Progenitor cell of endocrine pancreas (in vitro differentiated cells): ENCODE measurements at regions not wholly inside any gene's neighbourhood (a gene's known extent, or its start where the extent isn't known, plus 50 kb on each side); places are given as distances from the start of the nearest gene placed in this dataset.

Experiments used
- DNase-seq: peaks from one replicate; pipeline ENCODE4 v3.0.0; 2021; ENCODE audit warnings: low spot score; ENCODE audit not compliant: unreplicated experiment
- H3K27ac Mint-ChIP-seq: 2 replicates; pipeline ENCODE4 v1.8.0; 2021; ENCODE audit warnings: mild to moderate bottlenecking, moderate library complexity, mixed read lengths
- H3K27me3 Mint-ChIP-seq: 2 replicates; pipeline ENCODE4 v1.8.0; 2021; ENCODE audit warnings: mixed read lengths
- H3K36me3 Mint-ChIP-seq: 2 replicates; pipeline ENCODE4 v1.8.0; 2022; ENCODE audit warnings: mixed read lengths; ENCODE audit not compliant: insufficient read depth
- H3K4me1 Mint-ChIP-seq: 2 replicates; pipeline ENCODE4 v1.8.0; 2021; ENCODE audit warnings: low read depth, mixed read lengths
- H3K4me3 Mint-ChIP-seq: 2 replicates; pipeline ENCODE4 v1.8.0; 2021; ENCODE audit warnings: low read depth, mild to moderate bottlenecking, moderate library complexity, mixed read lengths
- H3K9me3 Mint-ChIP-seq: 2 replicates; pipeline ENCODE4 v1.8.0; 2021; ENCODE audit warnings: low read depth, mixed read lengths
- TF ChIP-seq, protein P1 (sequence below): fragments of 200-600 bp; sonication (generic); IDR thresholded peaks from one replicate; pipeline ENCODE4 v1.5.0; 2021; ENCODE audit warnings: antibody characterized with exemption, mild to moderate bottlenecking; ENCODE audit not compliant: unreplicated experiment

DNA sequence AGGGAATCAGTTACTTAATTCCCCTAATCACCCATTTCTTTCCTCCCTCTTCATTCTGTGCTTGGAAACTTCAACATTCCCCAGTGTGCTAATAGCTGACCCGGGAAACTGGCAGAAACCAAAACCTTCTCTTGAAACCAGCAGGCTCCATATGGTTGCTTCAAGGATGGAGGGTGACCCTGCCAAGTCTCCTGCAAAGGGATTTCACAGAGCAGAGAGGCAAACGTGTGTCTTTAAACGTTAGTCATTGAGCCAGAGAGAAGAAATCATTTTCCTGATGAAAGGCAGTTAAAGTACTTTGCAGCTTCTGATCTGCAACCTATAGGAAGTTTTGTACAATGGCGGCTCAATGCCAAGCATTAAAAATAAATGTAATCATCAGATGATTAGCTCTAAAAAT lies 220.9 kb downstream of the POU4F1 start:
- no peak for DNase-seq
- no peak overlapping the region for H3K4me3 Mint-ChIP-seq

GRCh38 chr13:78376822-78377221 lies 226.5 kb downstream of the POU4F1 start:
- TF ChIP-seq, protein P1, sequence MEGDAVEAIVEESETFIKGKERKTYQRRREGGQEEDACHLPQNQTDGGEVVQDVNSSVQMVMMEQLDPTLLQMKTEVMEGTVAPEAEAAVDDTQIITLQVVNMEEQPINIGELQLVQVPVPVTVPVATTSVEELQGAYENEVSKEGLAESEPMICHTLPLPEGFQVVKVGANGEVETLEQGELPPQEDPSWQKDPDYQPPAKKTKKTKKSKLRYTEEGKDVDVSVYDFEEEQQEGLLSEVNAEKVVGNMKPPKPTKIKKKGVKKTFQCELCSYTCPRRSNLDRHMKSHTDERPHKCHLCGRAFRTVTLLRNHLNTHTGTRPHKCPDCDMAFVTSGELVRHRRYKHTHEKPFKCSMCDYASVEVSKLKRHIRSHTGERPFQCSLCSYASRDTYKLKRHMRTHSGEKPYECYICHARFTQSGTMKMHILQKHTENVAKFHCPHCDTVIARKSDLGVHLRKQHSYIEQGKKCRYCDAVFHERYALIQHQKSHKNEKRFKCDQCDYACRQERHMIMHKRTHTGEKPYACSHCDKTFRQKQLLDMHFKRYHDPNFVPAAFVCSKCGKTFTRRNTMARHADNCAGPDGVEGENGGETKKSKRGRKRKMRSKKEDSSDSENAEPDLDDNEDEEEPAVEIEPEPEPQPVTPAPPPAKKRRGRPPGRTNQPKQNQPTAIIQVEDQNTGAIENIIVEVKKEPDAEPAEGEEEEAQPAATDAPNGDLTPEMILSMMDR, result no peak
- Mint-ChIP-seq H3K27me3 (no peaks in the 10 kb centered on the region), H3K9me3 (no peaks in the 10 kb centered on the region), H3K4me1 (no peaks in the 10 kb centered on the region), H3K27ac (no peak overlapping the region), H3K4me3 (no peak overlapping the region), H3K36me3 (no peaks in the 10 kb centered on the region)
- no peak for DNase-seq

More for the DNA sequence above, 220.9 kb downstream of the POU4F1 start:
- H3K9me3 Mint-ChIP-seq, result no peaks in the 10 kb centered on the region
- peaks cover 2% of the 10 kb centered on the region for H3K27me3 Mint-ChIP-seq
- H3K4me1 Mint-ChIP-seq, result no peaks in the 10 kb centered on the region
- TF ChIP-seq, protein P1, result no peak
- H3K27ac Mint-ChIP-seq, result no peak overlapping the region
- no peaks in the 10 kb centered on the region for H3K36me3 Mint-ChIP-seq

- DNase-seq, result no peak
- H3K4me1 Mint-ChIP-seq, result no peaks in the 10 kb centered on the region
- no peaks in the 10 kb centered on the region for H3K9me3 Mint-ChIP-seq
- no peaks in the 10 kb centered on the region for H3K27me3 Mint-ChIP-seq
- H3K4me3 Mint-ChIP-seq, result no peak overlapping the region
- TF ChIP-seq, protein P1, result no peak
- H3K36me3 Mint-ChIP-seq, result no peaks in the 10 kb centered on the region
- no peak overlapping the region for H3K27ac Mint-ChIP-seq
Measured at GRCh38 chr13:78376033-78376432, 227.3 kb downstream of the POU4F1 start.

- no peaks in the 10 kb centered on the region for H3K27me3 Mint-ChIP-seq
- no peak for DNase-seq
- H3K4me3 Mint-ChIP-seq, result no peak overlapping the region
- no peaks in the 10 kb centered on the region for H3K36me3 Mint-ChIP-seq
- no peaks in the 10 kb centered on the region for H3K4me1 Mint-ChIP-seq
- no peak overlapping the region for H3K27ac Mint-ChIP-seq
- no peaks in the 10 kb centered on the region for H3K9me3 Mint-ChIP-seq
- TF ChIP-seq, protein P1, result no peak
Measured at GRCh38 chr13:78372581-78372980, 230.8 kb downstream of the POU4F1 start.

DNA sequence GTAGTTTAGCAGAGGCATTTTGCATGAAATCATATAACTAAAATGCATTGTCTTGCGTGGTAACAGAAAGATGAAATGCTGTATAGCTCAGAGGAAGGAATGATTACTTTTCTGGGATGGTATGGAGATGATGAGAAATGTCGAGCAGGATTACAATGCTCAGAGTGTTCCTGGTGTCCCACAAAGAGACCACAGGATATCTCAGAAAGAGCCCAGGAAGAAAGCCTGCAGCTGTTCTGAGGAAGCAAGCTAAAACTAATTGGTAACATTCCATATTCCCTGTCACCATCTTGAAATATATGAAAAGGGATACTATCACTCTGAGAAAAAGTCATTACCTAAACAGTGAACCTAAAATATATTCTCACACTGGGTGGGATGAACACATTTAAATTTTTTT lies 233.1 kb downstream of the POU4F1 start:
- Mint-ChIP-seq H3K36me3 (no peaks in the 10 kb centered on the region), H3K4me3 (no peak overlapping the region)
- TF ChIP-seq, protein P1, result no peak

DNA sequence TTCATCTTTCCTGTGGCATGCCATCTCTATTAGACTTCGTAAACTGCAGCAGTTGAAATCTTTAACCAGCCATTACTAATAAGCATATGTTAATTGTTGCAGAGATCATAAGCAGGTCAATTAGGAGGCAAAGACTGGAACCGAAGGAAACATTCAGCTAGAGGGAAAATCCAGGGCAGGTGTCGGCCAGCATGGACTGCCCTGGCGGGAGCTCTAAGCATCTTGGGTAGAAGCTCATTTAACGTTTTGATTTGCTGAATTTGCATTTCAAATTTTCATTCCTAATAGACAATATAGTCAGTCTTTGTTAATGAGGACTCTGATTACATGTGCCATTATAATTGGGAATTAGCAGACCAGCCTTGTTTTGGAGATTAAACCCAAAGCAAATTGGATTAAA lies 238.6 kb downstream of the POU4F1 start:
- Mint-ChIP-seq H3K27ac (no peak overlapping the region), H3K4me1 (no peaks in the 10 kb centered on the region), H3K36me3 (no peaks in the 10 kb centered on the region), H3K9me3 (no peaks in the 10 kb centered on the region), H3K27me3 (no peaks in the 10 kb centered on the region), H3K4me3 (no peak overlapping the region)
- no peak for DNase-seq
- TF ChIP-seq, protein P1, result no peak

More for the DNA sequence above, 233.1 kb downstream of the POU4F1 start:
- H3K9me3 Mint-ChIP-seq, result no peaks in the 10 kb centered on the region
- DNase-seq, result no peak
- no peaks in the 10 kb centered on the region for H3K27me3 Mint-ChIP-seq
- no peak overlapping the region for H3K27ac Mint-ChIP-seq
- no peaks in the 10 kb centered on the region for H3K4me1 Mint-ChIP-seq
